NCI-H2227 treated with DMSO at 0.1 percent for 48 hours (cell line): ENCODE measurements at regions not wholly inside any gene's neighbourhood (a gene's known extent, or its start where the extent isn't known, plus 50 kb on each side); places are given as distances from the start of the nearest gene placed in this dataset.
"Not testable (repeated sequence)": the region's sequence is repeated elsewhere in the genome, so short reads cannot be mapped to it uniquely, and the experiment has no call there.

Experiments used
- DNase-seq: peaks from one replicate; lab custom pipeline; 2025; lab: John Stamatoyannopoulos, UW

GRCh38 chr11:112514011-112514740 is 253.5 kb upstream of the PLET1 start:
- no peak for DNase-seq

- DNase-seq = no peak
These were observed 255.6 kb upstream of the PLET1 start for GRCh38 chr11:112516261-112516660.

GRCh38 chr11:112516755-112517154 is 256.1 kb upstream of the PLET1 start:
- DNase-seq = no peak

GRCh38 chr11:112518371-112518770 is 257.7 kb upstream of the PLET1 start:
- no peak for DNase-seq

DNA sequence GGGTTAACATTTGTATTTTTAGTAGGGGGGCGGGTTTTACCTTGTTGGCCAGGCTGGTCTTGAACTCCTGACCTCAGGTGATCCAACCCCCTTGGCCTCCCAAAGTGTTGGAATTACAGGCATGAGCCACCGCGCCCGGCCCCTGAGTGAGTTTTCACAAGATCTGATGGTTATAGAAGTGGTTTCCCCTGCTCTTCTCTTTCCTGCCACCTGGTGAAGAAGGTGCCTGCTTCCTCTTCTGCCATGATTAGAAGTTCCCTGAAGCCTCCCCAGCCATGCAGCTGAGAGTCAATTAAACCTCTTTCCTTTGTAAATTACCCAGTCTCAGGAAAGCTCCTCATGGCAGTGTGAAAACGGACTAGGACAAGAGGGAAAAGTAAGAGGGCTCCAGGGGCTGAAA is 259.1 kb upstream of the PLET1 start:
- DNase-seq = no peak

DNA sequence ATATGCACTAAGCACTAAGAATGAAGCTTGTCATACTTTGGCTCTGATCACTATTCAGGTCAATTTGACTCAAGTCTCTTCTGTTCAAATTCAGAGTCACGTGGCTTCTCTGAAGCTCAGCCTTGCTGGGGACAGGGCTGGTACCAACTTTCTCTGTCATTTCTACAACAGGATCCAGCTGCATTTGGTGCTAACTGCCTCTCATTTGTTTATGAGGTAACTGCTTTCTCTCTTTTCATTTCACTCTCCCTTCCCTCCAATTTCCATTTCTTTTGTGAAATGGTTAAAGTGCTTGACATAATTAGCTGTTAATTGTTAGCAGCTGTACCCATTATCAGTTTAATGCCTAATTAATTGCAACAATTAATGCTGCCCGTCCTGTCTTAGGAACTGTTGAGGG is 259.7 kb upstream of the PLET1 start:
- DNase-seq = no peak

DNA sequence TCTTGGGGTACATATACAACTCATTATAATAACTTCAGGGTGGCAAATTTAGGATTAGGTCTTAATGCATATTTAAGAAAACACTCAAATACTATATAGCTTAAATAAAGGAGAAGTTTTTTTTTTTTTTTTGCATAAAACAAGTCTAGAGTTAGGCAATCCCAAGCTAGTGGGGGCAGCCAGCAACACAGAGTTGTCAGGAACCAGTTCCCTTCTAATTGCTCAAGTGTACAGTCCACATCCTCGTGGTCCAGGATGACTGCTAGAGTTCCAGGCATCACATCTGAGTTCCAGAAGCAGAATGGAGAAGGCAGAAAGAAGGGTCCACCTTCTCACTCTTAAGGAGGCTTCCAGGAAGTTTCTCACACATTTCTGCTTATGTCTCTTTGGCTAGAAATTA is 261.9 kb upstream of the PLET1 start:
- DNase-seq = no peak

GRCh38 chr11:112523031-112523430 is 262.4 kb upstream of the PLET1 start:
- no peak for DNase-seq

DNA sequence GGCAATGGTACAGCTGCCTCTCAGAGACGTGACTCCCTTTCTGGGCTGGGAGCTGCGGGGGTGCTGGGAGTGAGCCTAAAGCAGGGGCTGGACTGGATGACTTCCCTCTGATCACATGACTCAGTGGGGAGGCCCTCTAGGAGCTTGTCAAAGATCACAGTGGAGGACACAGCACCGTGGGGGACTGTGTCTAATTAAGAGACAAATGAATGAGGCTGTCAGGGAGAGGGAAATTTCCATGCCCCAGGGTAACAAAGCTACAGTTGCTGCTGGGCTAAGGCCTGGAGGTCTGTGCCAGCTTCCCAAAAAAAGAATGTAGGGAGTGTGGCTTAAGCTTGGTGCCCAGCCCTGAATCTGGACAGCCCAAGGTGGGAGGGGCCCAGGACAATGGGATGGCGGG is 262.8 kb upstream of the PLET1 start:
- no peak for DNase-seq

DNA sequence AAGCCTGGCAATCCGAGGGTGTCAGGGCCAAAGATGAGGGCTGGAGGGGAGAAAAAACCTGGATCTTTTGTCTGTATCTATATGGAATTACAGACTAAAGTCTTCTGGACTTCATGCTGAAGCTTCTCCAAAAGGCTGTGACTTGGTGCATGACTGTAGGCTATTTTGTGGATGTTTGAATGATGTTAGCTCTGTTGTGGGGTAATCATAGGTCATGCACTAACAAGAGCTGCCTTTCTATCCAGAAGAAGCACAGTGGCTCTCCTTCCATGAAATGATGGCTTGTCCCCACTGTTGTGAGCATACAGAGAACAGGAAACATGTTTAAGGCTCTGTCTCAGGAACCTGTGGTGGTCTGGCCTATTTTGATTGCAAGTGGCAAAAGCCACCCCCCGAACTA is 263.3 kb upstream of the PLET1 start:
- no peak for DNase-seq

- no peak for DNase-seq
These were observed 264.1 kb upstream of the PLET1 start for GRCh38 chr11:112524798-112525197.

GRCh38 chr11:112525270-112525669 is 264.6 kb upstream of the PLET1 start:
- DNase-seq = no peak

DNA sequence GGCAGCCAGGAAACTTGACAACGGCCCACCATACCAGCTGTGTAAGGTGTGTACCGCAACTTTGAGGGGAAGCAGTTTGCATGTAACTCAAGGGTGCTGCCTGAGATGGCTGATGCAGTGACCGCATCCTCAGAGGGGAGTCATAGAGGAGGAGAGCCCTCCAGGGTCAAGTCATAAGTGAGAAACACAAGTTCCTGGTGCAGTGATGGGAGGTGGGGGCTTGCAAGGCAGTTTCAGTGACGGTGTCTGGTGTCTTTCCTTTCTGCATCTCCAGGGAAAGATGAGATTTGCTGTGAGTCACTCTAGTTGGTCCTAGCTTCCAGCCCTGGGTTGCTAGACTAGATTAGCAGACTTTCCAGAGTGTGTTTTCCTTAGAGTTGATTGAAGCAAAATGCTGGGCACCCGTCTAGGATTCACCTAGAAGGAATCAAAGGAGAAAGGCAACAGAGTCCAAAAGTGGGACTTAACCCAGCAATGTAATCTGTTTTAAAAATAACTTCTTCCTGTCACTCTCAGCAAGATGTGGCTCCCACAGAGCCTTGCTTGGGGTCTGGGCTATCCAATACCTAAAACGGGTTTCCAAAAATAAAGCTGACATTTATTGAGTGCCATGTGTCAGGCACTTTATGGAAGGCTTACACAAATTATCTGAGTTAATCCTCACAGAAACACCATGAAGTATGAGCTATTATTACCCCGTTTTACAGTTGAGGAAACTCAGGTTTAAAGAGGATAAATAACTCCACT is 265.4 kb upstream of the PLET1 start:
- DNase-seq = no peak

DNA sequence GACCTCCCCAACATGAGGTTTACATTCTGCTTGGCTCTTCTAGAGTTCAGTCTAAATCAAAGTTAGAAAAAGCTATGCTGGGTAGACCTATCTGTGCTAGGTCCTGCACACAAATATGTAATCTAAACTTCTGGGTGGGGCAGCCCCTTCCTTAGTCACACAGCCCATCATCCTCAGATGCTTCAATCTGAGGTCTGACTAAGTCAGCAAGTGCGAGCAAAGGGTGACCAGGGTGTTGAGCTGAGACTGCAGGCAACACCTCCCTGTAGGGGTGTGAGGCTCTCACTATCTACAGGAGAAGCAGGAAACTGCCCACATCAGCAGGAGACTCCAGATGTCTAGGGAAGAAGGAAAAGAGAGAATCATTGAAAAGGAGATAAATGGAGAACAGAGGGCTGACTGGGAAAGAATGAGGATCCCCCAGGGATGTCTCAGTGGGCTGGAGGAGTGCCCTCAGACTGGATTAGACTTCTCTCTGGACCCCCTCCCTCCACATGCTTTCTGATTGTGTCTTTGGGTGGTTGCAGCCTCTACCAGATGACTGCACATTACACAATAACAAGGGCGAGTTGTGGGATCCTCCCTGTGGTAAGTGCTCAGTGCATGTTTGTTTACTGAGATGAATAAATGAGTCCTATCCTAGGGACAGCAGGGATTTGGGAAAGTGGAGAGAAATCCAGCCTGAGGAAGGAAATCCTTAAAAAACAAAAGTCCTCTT is 266.2 kb upstream of the PLET1 start:
- DNase-seq = no peak

- DNase-seq = no peak
These were observed 268.4 kb upstream of the PLET1 start for GRCh38 chr11:112529071-112529470.

DNA sequence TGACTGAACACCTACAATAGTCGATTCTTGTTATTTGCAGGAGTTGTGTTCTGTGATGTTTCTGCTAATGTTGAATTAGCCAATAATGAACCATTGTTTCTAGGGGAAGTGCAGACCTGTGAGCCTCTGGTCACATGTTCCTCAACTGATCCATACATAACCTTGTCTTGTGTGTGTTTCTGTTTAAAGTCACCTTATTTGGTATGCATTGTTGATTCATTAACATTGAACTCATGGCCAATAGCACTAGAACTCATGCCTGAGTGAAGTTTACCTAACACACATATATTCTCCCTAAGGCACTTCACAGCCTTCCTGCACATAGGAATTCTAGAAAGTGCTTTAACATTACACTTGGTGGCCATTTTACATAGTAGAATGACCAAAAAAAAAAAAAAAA is 271.8 kb upstream of the PLET1 start:
- DNase-seq = no peak

GRCh38 chr11:112533682-112534081 is 273.0 kb upstream of the PLET1 start:
- no peak for DNase-seq

GRCh38 chr11:112534208-112534607 is 273.5 kb upstream of the PLET1 start:
- no peak for DNase-seq

DNA sequence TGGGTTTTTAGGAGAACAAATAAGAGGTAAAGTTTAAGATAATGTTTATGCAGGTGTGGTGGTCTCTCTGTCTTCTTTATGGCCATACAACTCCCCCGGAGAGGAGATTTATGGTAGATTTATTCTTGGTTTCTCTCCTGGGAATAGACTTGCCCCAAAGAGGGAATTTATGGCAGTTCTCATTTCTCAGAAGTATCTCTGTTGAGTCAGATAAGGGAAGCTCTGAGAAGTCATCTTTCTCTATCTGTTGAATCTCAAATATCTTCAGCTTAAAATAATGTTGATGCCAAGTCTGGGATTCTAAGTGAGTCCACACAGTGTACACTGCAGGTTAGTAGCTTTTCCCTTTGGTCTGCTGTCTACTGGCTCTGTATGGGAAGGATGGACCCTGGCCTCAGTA is 276.4 kb upstream of the PLET1 start:
- no peak for DNase-seq

DNA sequence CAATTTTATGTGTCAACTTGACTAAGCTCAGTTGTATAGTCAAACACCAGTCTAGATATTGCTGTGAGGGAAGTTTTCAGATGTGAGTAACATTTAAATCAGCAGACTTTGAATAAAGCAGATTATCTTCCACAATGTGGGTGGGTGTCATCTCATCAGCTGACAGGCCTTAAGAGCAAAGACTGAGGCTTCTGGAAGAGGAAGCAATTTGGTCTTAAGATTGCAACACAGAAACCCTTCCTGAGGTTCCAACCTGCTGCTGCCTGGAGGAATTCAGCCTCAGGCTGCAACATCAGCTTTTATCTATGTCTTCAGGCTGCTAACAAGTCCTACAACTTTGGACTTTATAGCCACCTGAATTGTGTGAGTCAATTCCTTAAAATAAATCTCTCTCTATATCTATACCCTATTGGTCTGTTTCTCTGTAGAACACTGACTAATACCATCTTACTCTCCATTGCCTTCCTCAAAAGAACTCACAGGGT is 277.2 kb upstream of the PLET1 start:
- DNase-seq = no peak

- no peak for DNase-seq
These were observed 278.0 kb upstream of the PLET1 start for GRCh38 chr11:112538534-112539280.

DNA sequence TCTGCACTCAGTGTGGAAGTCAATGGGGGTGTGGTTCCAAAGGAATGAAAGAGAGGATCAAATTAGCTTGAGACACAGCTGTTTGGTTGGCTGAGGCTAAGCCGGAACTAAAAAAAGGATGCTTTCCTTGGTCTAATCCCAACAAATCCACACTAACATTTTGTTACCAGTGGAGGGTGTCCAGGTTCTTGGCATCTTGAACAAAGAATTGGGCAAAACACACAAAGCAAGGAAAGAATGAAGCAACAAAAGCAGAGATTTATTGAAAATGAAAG is 278.6 kb upstream of the PLET1 start:
- not testable (repeated sequence) for DNase-seq
